T-helper 1 cell treated with Interleukin-12 subunit alpha and Interleukin-12 subunit beta and Interleukin-4 antibody, amounts not matched to agents 30 μg/mL and 1 μg/mL, for 36 hours (primary cell): ENCODE measurements at regions not wholly inside any gene's neighbourhood (a gene's known extent, or its start where the extent isn't known, plus 50 kb on each side); places are given as distances from the start of the nearest gene placed in this dataset.

Experiments used
- H3K27ac Mint-ChIP-seq: one replicate; pipeline ENCODE4 v1.8.0; 2021; ENCODE audit warnings: mild to moderate bottlenecking, mixed read lengths
- H3K27me3 Mint-ChIP-seq: one replicate; pipeline ENCODE4 v1.8.0; 2021; ENCODE audit warnings: low read depth, mixed read lengths
- H3K36me3 Mint-ChIP-seq: one replicate; pipeline ENCODE4 v1.8.0; 2021; ENCODE audit warnings: low read depth, mixed read lengths
- H3K4me1 Mint-ChIP-seq: one replicate; pipeline ENCODE4 v1.8.0; 2021; ENCODE audit warnings: low read depth, mixed read lengths
- H3K4me3 Mint-ChIP-seq: one replicate; pipeline ENCODE4 v1.8.0; 2021; ENCODE audit warnings: mild to moderate bottlenecking, moderate library complexity, mixed read lengths
- H3K9me3 Mint-ChIP-seq: one replicate; pipeline ENCODE4 v1.8.0; 2021; ENCODE audit warnings: mixed read lengths

GRCh38 chr9:28319981-28320380, 746.7 kb upstream of the C9orf72 start:
- Mint-ChIP-seq H3K9me3 (peaks cover 3% of the 10 kb centered on the region), H3K27me3 (no peaks in the 10 kb centered on the region), H3K4me3 (no peak overlapping the region), H3K36me3 (no peaks in the 10 kb centered on the region), H3K4me1 (no peaks in the 10 kb centered on the region), H3K27ac (no peak overlapping the region)

GRCh38 chr9:28320616-28321015, 747.3 kb upstream of the C9orf72 start:
- Mint-ChIP-seq H3K36me3 (no peaks in the 10 kb centered on the region), H3K27ac (no peak overlapping the region)

GRCh38 chr9:28329323-28329722, 756.0 kb upstream of the C9orf72 start:
- Mint-ChIP-seq H3K27ac (no peak overlapping the region), H3K4me1 (no peaks in the 10 kb centered on the region), H3K27me3 (no peaks in the 10 kb centered on the region), H3K9me3 (peaks cover 11% of the 10 kb centered on the region), H3K4me3 (no peak overlapping the region), H3K36me3 (no peaks in the 10 kb centered on the region)

More at GRCh38 chr9:28320616-28321015, 747.3 kb upstream of the C9orf72 start:
- Mint-ChIP-seq H3K4me3 (no peak overlapping the region), H3K27me3 (no peaks in the 10 kb centered on the region), H3K4me1 (no peaks in the 10 kb centered on the region), H3K9me3 (peaks cover 6% of the 10 kb centered on the region)

GRCh38 chr9:28332648-28333047, 759.4 kb upstream of the C9orf72 start:
- Mint-ChIP-seq H3K4me1 (no peaks in the 10 kb centered on the region), H3K9me3 (no peaks in the 10 kb centered on the region), H3K4me3 (no peak overlapping the region), H3K27ac (no peak overlapping the region), H3K27me3 (no peaks in the 10 kb centered on the region), H3K36me3 (no peaks in the 10 kb centered on the region)

- H3K9me3 Mint-ChIP-seq, result no peaks in the 10 kb centered on the region
- no peaks in the 10 kb centered on the region for H3K36me3 Mint-ChIP-seq
- H3K27ac Mint-ChIP-seq, result no peak overlapping the region
- H3K27me3 Mint-ChIP-seq, result no peaks in the 10 kb centered on the region
- no peaks in the 10 kb centered on the region for H3K4me1 Mint-ChIP-seq
- no peak overlapping the region for H3K4me3 Mint-ChIP-seq
These were observed 768.6 kb upstream of the C9orf72 start for GRCh38 chr9:28341913-28342312.

- Mint-ChIP-seq H3K4me3 (no peak overlapping the region), H3K36me3 (no peaks in the 10 kb centered on the region), H3K4me1 (no peaks in the 10 kb centered on the region), H3K27ac (no peak overlapping the region), H3K9me3 (peaks cover 6% of the 10 kb centered on the region), H3K27me3 (no peaks in the 10 kb centered on the region)
These were observed 769.6 kb upstream of the C9orf72 start for GRCh38 chr9:28342815-28343338.

GRCh38 chr9:28363151-28363562, 789.9 kb upstream of the C9orf72 start:
- Mint-ChIP-seq H3K27me3 (no peaks in the 10 kb centered on the region), H3K27ac (no peak overlapping the region), H3K9me3 (peaks cover 5% of the 10 kb centered on the region), H3K4me1 (no peaks in the 10 kb centered on the region), H3K4me3 (no peak overlapping the region), H3K36me3 (no peaks in the 10 kb centered on the region)

GRCh38 chr9:28365020-28365640, 791.8 kb upstream of the C9orf72 start:
- Mint-ChIP-seq H3K4me3 (no peak overlapping the region), H3K27me3 (no peaks in the 10 kb centered on the region), H3K27ac (no peak overlapping the region), H3K36me3 (no peaks in the 10 kb centered on the region), H3K9me3 (peaks cover 5% of the 10 kb centered on the region), H3K4me1 (no peaks in the 10 kb centered on the region)

GRCh38 chr9:28365728-28366127, 792.4 kb upstream of the C9orf72 start:
- Mint-ChIP-seq H3K27ac (no peak overlapping the region), H3K4me1 (no peaks in the 10 kb centered on the region), H3K36me3 (no peaks in the 10 kb centered on the region), H3K27me3 (no peaks in the 10 kb centered on the region), H3K4me3 (no peak overlapping the region), H3K9me3 (peaks cover 5% of the 10 kb centered on the region)

GRCh38 chr9:28378231-28378630, 805.0 kb upstream of the C9orf72 start:
- no peaks in the 10 kb centered on the region for H3K4me1 Mint-ChIP-seq
- no peaks in the 10 kb centered on the region for H3K36me3 Mint-ChIP-seq
- no peak overlapping the region for H3K27ac Mint-ChIP-seq
- no peak overlapping the region for H3K4me3 Mint-ChIP-seq
- no peaks in the 10 kb centered on the region for H3K27me3 Mint-ChIP-seq
- peaks cover 5% of the 10 kb centered on the region for H3K9me3 Mint-ChIP-seq

GRCh38 chr9:28379082-28379481, 805.8 kb upstream of the C9orf72 start:
- H3K36me3 Mint-ChIP-seq, result no peaks in the 10 kb centered on the region
- H3K27ac Mint-ChIP-seq, result no peak overlapping the region
- no peaks in the 10 kb centered on the region for H3K27me3 Mint-ChIP-seq
- H3K4me3 Mint-ChIP-seq, result no peak overlapping the region
- no peaks in the 10 kb centered on the region for H3K4me1 Mint-ChIP-seq
- H3K9me3 Mint-ChIP-seq, result peaks cover 5% of the 10 kb centered on the region

- no peaks in the 10 kb centered on the region for H3K27me3 Mint-ChIP-seq
- H3K36me3 Mint-ChIP-seq, result no peaks in the 10 kb centered on the region
- H3K4me3 Mint-ChIP-seq, result no peak overlapping the region
- H3K27ac Mint-ChIP-seq, result no peak overlapping the region
- H3K4me1 Mint-ChIP-seq, result no peaks in the 10 kb centered on the region
- peaks cover 19% of the 10 kb centered on the region for H3K9me3 Mint-ChIP-seq
These were observed 816.1 kb upstream of the C9orf72 start for GRCh38 chr9:28389411-28389810.

GRCh38 chr9:28394774-28395173, 821.5 kb upstream of the C9orf72 start:
- H3K4me3 Mint-ChIP-seq, result no peak overlapping the region
- H3K4me1 Mint-ChIP-seq, result no peaks in the 10 kb centered on the region
- H3K27ac Mint-ChIP-seq, result no peak overlapping the region
- no peaks in the 10 kb centered on the region for H3K27me3 Mint-ChIP-seq
- H3K36me3 Mint-ChIP-seq, result no peaks in the 10 kb centered on the region
- peaks cover 2% of the 10 kb centered on the region for H3K9me3 Mint-ChIP-seq

- Mint-ChIP-seq H3K27me3 (no peaks in the 10 kb centered on the region), H3K4me1 (no peaks in the 10 kb centered on the region), H3K4me3 (no peak overlapping the region), H3K9me3 (no peaks in the 10 kb centered on the region), H3K27ac (no peak overlapping the region), H3K36me3 (no peaks in the 10 kb centered on the region)
These were observed 822.8 kb upstream of the C9orf72 start for GRCh38 chr9:28396058-28396457.

- Mint-ChIP-seq H3K4me3 (no peak overlapping the region), H3K27me3 (no peaks in the 10 kb centered on the region), H3K27ac (no peak overlapping the region), H3K4me1 (no peaks in the 10 kb centered on the region), H3K9me3 (no peaks in the 10 kb centered on the region), H3K36me3 (no peaks in the 10 kb centered on the region)
These were observed 834.1 kb upstream of the C9orf72 start for GRCh38 chr9:28407351-28407750.

- Mint-ChIP-seq H3K27me3 (no peaks in the 10 kb centered on the region), H3K36me3 (no peaks in the 10 kb centered on the region), H3K4me1 (no peaks in the 10 kb centered on the region)
These were observed 836.6 kb upstream of the C9orf72 start for GRCh38 chr9:28409919-28410318.

More at GRCh38 chr9:28409919-28410318, 836.6 kb upstream of the C9orf72 start:
- Mint-ChIP-seq H3K27ac (no peak overlapping the region), H3K9me3 (no peaks in the 10 kb centered on the region), H3K4me3 (no peak overlapping the region)
